ENCODE measurements at regions not wholly inside any gene's neighbourhood (a gene's known extent, or its start where the extent isn't known, plus 50 kb on each side); places are given as distances from the start of the nearest gene placed in this dataset.
"Not testable (repeated sequence)": the region's sequence is repeated elsewhere in the genome, so short reads cannot be mapped to it uniquely, and the experiment has no call there.

GRCh38 chr3:147161833-147162232 lies 244.5 kb downstream of the ZIC4 start:
- H3K4me3 ChIP-seq (ENCODE audit: low read depth, low read length): no peak overlapping the region
- no peak for DNase-seq (ENCODE audit: low read depth)
- no peak for TF ChIP-seq CTCF (conservative IDR thresholded peaks at IDR 0.05; ENCODE audit: low read depth, low read length)

GRCh38 chr3:147160984-147161383 lies 245.4 kb downstream of the ZIC4 start:
- no peak for TF ChIP-seq CTCF (conservative IDR thresholded peaks at IDR 0.05; ENCODE audit: low read depth, low read length)
- DNase-seq (ENCODE audit: low read depth): no peak
- H3K4me3 ChIP-seq (ENCODE audit: low read depth, low read length): no peak overlapping the region

GRCh38 chr3:147159141-147159540 lies 247.2 kb downstream of the ZIC4 start:
- DNase-seq (ENCODE audit: low read depth): no peak
- no peak overlapping the region for H3K4me3 ChIP-seq (ENCODE audit: low read depth, low read length)
- no peak for TF ChIP-seq CTCF (conservative IDR thresholded peaks at IDR 0.05; ENCODE audit: low read depth, low read length)

GRCh38 chr3:147157631-147158030 lies 248.7 kb downstream of the ZIC4 start:
- no peak overlapping the region for H3K4me3 ChIP-seq (ENCODE audit: low read depth, low read length)
- DNase-seq (ENCODE audit: low read depth): no peak
- no peak for TF ChIP-seq CTCF (conservative IDR thresholded peaks at IDR 0.05; ENCODE audit: low read depth, low read length)

GRCh38 chr3:147154988-147155387 lies 251.4 kb downstream of the ZIC4 start:
- DNase-seq (ENCODE audit: low read depth); H3K4me3 ChIP-seq (ENCODE audit: low read depth, low read length): not testable (repeated sequence)

GRCh38 chr3:147153830-147154539 lies 252.4 kb downstream of the ZIC4 start:
- no peak for DNase-seq (ENCODE audit: low read depth)
- TF ChIP-seq CTCF (conservative IDR thresholded peaks at IDR 0.05; ENCODE audit: low read depth, low read length): no peak
- no peak overlapping the region for H3K4me3 ChIP-seq (ENCODE audit: low read depth, low read length)

GRCh38 chr3:147152476-147152875 lies 253.9 kb downstream of the ZIC4 start:
- no peak for DNase-seq (ENCODE audit: low read depth)
- H3K4me3 ChIP-seq (ENCODE audit: low read depth, low read length): no peak overlapping the region
- no peak for TF ChIP-seq CTCF (conservative IDR thresholded peaks at IDR 0.05; ENCODE audit: low read depth, low read length)
